H1 (cell line): ENCODE measurements at regions not wholly inside any gene's neighbourhood (a gene's known extent, or its start where the extent isn't known, plus 50 kb on each side); places are given as distances from the start of the nearest gene placed in this dataset.

Experiments used
- CTCF ChIA-PET: fragments of 300-600 bp; sonication (Branson Sonifier 250); formaldehyde crosslinking; loops from one replicate; lab custom pipeline; 2021; ENCODE audit not compliant: partially characterized antibody; lab: Charles Lee
- POLR2A ChIA-PET: fragments of 300-600 bp; sonication (Branson Sonifier 250); formaldehyde crosslinking; loops from one replicate; lab custom pipeline; 2021; ENCODE audit warnings: inconsistent platforms; ENCODE audit not compliant: partially characterized antibody; lab: Charles Lee
- DNase-seq, 2 experiments: peaks; one replicate each; pipeline versions ENCODE4 v3.0.0 to v3.0.0-alpha.2; 2010 to 2022; ENCODE audit warnings: low spot score in 2 of 2, low read depth in 1 of 2, mixed read lengths in 1 of 2
- FAIRE-seq: peaks from 2 replicates; lab custom pipeline; 2011; peaks lifted over from hg19 to GRCh38; lab: Jason Lieb, UNC
- H2AFZ ChIP-seq: 2 replicates; pipeline ENCODE4 v1.8.1; 2012; ENCODE audit warnings: low read length, inconsistent platforms
- H2AK5ac ChIP-seq: 2 replicates; pipeline ENCODE4 v1.6.1; 2013; ENCODE audit warnings: low read depth, low read length
- H2BK120ac ChIP-seq: replicated peaks from 2 replicates; pipeline ENCODE3; 2013; ENCODE audit warnings: low read depth, low read length, inconsistent platforms
- H2BK12ac ChIP-seq: 2 replicates; pipeline ENCODE4 v1.6.1; 2013; ENCODE audit warnings: low read depth, low read length
- H2BK15ac ChIP-seq: 2 replicates; pipeline ENCODE4 v1.6.1; 2013; ENCODE audit warnings: low read length
- H2BK20ac ChIP-seq: 2 replicates; pipeline ENCODE4 v1.6.1; 2013; ENCODE audit warnings: low read length
- H2BK5ac ChIP-seq: 2 replicates; pipeline ENCODE4 v1.6.1; 2013; ENCODE audit warnings: low read depth, low read length
- H3K14ac ChIP-seq: 2 replicates; pipeline ENCODE4 v1.6.1; 2013; ENCODE audit warnings: inconsistent platforms; ENCODE audit not compliant: insufficient read length
- H3K18ac ChIP-seq: 2 replicates; pipeline ENCODE4 v1.6.1; 2013; ENCODE audit warnings: low read length; ENCODE audit errors: extremely low read depth
- H3K23ac ChIP-seq: 2 replicates; pipeline ENCODE4 v1.6.1; 2013; ENCODE audit warnings: inconsistent platforms; ENCODE audit not compliant: insufficient read length
- H3K23me2 ChIP-seq: 2 replicates; pipeline ENCODE4 v1.6.1; 2013; ENCODE audit warnings: low read depth, low read length
- H3K27ac ChIP-seq: 2 replicates; pipeline ENCODE4 v1.6.1; 2011; ENCODE audit warnings: low read depth, low read length, inconsistent platforms
- H3K27me3 ChIP-seq, 4 experiments: replicated peaks in 1 of 4; 1 replicate in 1 of 4; 2 replicates in 3 of 4; pipeline versions ENCODE4 v1.6.1 to v1.8.1; 2011 to 2013; ENCODE audit warnings: low read length in 3 of 4, mild to moderate bottlenecking in 3 of 4, inconsistent platforms in 2 of 4, mixed read lengths in 2 of 4, moderate library complexity in 1 of 4; ENCODE audit not compliant: control insufficient read depth in 3 of 4, insufficient read depth in 3 of 4; ENCODE audit errors: extremely low read depth in 1 of 4
- H3K36me3 ChIP-seq, 4 experiments: 2 replicates each; pipeline versions ENCODE4 v1.6.1 to v1.8.1; 2011 to 2013; ENCODE audit warnings: mild to moderate bottlenecking in 4 of 4, low read length in 3 of 4, moderate library complexity in 2 of 4, control low read depth in 1 of 4, inconsistent platforms in 1 of 4; ENCODE audit not compliant: insufficient read depth in 4 of 4, control insufficient read depth in 2 of 4
- H3K4ac ChIP-seq: replicated peaks from 2 replicates; pipeline ENCODE3; 2013; ENCODE audit warnings: low read length, low read depth, mixed read lengths, inconsistent platforms; ENCODE audit not compliant: insufficient read length
- H3K4me1 ChIP-seq, 4 experiments: replicated peaks in 1 of 4; 1 replicate in 1 of 4; 2 replicates in 3 of 4; pipeline versions ENCODE4 v1.6.1 to v1.8.1; 2011 to 2013; ENCODE audit warnings: low read length in 3 of 4, inconsistent platforms in 2 of 4, mixed read lengths in 1 of 4; ENCODE audit not compliant: insufficient read depth in 4 of 4, control insufficient read depth in 3 of 4
- H3K4me2 ChIP-seq, 2 experiments: 2 replicates each; pipeline versions ENCODE4 v1.6.1 to v1.8.1; 2011 to 2013; ENCODE audit warnings: low read depth in 2 of 2, low read length in 2 of 2, control low read depth in 1 of 2, inconsistent platforms in 1 of 2, mild to moderate bottlenecking in 1 of 2; ENCODE audit not compliant: insufficient read depth in 1 of 2
- H3K4me3 ChIP-seq, 4 experiments: fragments of 200-600, 300-600 bp in 1 of 4; sonication (generic), shearing (Covaris generic), sonication (Bioruptor Twin) in 1 of 4; 2 replicates each; pipeline versions ENCODE4 v1.5.1 to v1.8.1; 2011 to 2016; ENCODE audit warnings: low read length in 4 of 4, low read depth in 3 of 4, control low read depth in 2 of 4, inconsistent platforms in 2 of 4, mild to moderate bottlenecking in 2 of 4, mixed read lengths in 1 of 4, moderate library complexity in 1 of 4; ENCODE audit not compliant: insufficient read depth in 2 of 4; ENCODE audit errors: extremely low read depth in 1 of 4
- H3K56ac ChIP-seq: replicated peaks from 2 replicates; pipeline ENCODE3; 2013; ENCODE audit warnings: low read depth, mild to moderate bottlenecking, mixed read lengths, low read length, inconsistent platforms; ENCODE audit not compliant: insufficient read length
- H3K79me1 ChIP-seq: 2 replicates; pipeline ENCODE4 v1.6.1; 2013; ENCODE audit warnings: low read depth, low read length, control low read depth
- H3K79me2 ChIP-seq, 2 experiments: 2 replicates each; pipeline versions ENCODE4 v1.6.1 to v1.8.1; 2012 to 2013; ENCODE audit warnings: low read length in 2 of 2, mild to moderate bottlenecking in 2 of 2, inconsistent platforms in 1 of 2; ENCODE audit not compliant: insufficient read depth in 2 of 2, control insufficient read depth in 1 of 2
- H3K9ac ChIP-seq, 4 experiments: replicated peaks in 1 of 4; 1 replicate in 1 of 4; 2 replicates in 3 of 4; pipeline versions ENCODE4 v1.6.1 to v1.8.1; 2011 to 2013; ENCODE audit warnings: low read depth in 3 of 4, low read length in 3 of 4, control low read depth in 2 of 4, mild to moderate bottlenecking in 2 of 4, moderate library complexity in 2 of 4, inconsistent platforms in 1 of 4; ENCODE audit errors: extremely low read depth in 1 of 4
- H3K9me3 ChIP-seq, 2 experiments: 2 replicates each; pipeline versions ENCODE4 v1.6.1 to v1.8.1; 2012 to 2013; ENCODE audit warnings: mild to moderate bottlenecking in 2 of 2, moderate library complexity in 2 of 2, control low read depth in 1 of 2, inconsistent platforms in 1 of 2, low read depth in 1 of 2, low read length in 1 of 2, mixed read lengths in 1 of 2; ENCODE audit not compliant: insufficient read depth in 2 of 2
- H4K20me1 ChIP-seq, 2 experiments: replicated peaks in 1 of 2; 2 replicates each; pipeline versions ENCODE3 to v1.8.1; 2011 to 2013; ENCODE audit warnings: inconsistent platforms in 2 of 2, low read length in 2 of 2, mild to moderate bottlenecking in 1 of 2; ENCODE audit not compliant: insufficient read depth in 2 of 2, control insufficient read depth in 1 of 2
- H4K5ac ChIP-seq: 2 replicates; pipeline ENCODE4 v1.6.1; 2013; ENCODE audit warnings: low read length, low read depth, mixed read lengths, inconsistent platforms; ENCODE audit not compliant: insufficient read length
- H4K8ac ChIP-seq: 2 replicates; pipeline ENCODE4 v1.8.0; 2013; ENCODE audit warnings: mild to moderate bottlenecking, moderate library complexity, low read length, inconsistent platforms; ENCODE audit not compliant: insufficient read depth; ENCODE audit errors: extremely low read depth
- H4K91ac ChIP-seq: replicated peaks from 2 replicates; pipeline ENCODE3; 2013; ENCODE audit warnings: low read length, mixed read lengths, inconsistent platforms; ENCODE audit not compliant: insufficient read length
- ASH2L ChIP-seq: fragments of 200-600, 300-600 bp; sonication (generic); IDR thresholded peaks from one replicate; pipeline ENCODE4 v1.7.1; 2017; ENCODE audit warnings: low read length
- BRCA1 ChIP-seq: IDR thresholded peaks from 2 replicates; pipeline ENCODE4 v1.6.1; 2012; ENCODE audit warnings: low read depth, low read length, improper control_type of control experiment
- CEBPB ChIP-seq: IDR thresholded peaks from 2 replicates; pipeline ENCODE4 v1.6.1; 2012; ENCODE audit warnings: low read depth, low read length
- NANOG ChIP-seq: IDR thresholded peaks from 2 replicates; pipeline ENCODE4 v1.6.1; 2011; ENCODE audit warnings: low read length, low read depth, mild to moderate bottlenecking, inconsistent platforms; ENCODE audit not compliant: insufficient read depth, poor library complexity, severe bottlenecking
- RXRA ChIP-seq: IDR thresholded peaks from 2 replicates; pipeline ENCODE4 v1.6.1; 2011; ENCODE audit warnings: low read depth, mild to moderate bottlenecking, low read length, moderate library complexity; ENCODE audit not compliant: insufficient read depth
- SP2 ChIP-seq: IDR thresholded peaks from 2 replicates; pipeline ENCODE4 v1.6.1; 2012; ENCODE audit warnings: mild to moderate bottlenecking, low read length, inconsistent platforms
- WGBS, 2 experiments: shearing (Covaris generic) in 1 of 2; methylation state at CpG; one replicate each; pipeline versions ENCODE4 v1.1.6 to v1.1.7; 2013 to 2015; ENCODE audit warnings: low lambda C conversion rate in 2 of 2, mixed read lengths in 2 of 2, inconsistent platforms in 1 of 2, low coverage in 1 of 2, missing lambda C conversion rate in 1 of 2; ENCODE audit not compliant: insufficient replicate concordance in 2 of 2, insufficient coverage in 1 of 2, insufficient read length in 1 of 2; ENCODE audit errors: extremely low coverage in 1 of 2, missing lambda C conversion rate in 1 of 2; 5-methylcytosine and 5-hydroxymethylcytosine counted together

DNA sequence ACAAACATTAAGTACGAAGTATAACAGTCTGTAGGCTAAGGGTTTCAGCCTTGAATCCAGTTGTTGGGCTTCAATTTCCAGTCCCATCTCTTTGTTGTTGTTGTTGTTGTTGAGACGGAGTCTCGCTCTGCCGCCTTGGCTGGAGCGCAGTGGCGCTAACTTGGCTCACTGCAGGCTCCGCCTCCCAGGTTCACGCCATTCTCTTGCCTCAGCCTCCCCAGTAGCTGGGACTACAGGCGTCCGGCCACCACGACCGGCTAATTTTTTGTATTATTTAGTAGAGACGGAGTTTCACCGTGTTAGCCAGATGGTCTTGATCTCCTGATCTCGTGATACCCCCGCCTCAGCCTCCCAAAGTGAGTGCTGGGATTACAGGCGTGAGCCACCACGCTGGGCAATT is 464.9 kb downstream of the ANKRD7 start:
- Histone ChIP-seq H3K4me1 (no peaks in the 10 kb centered on the region), H2AK5ac (no peak overlapping the region), H2BK120ac (no peak overlapping the region), H3K9me3 (no peaks in the 10 kb centered on the region), H3K79me2 (no peaks in the 10 kb centered on the region), H2BK20ac (no peak overlapping the region), H2AFZ (peak overlapping the region; percentile 76; the same call in 1 of the 2 replicates), H3K23me2 (no peaks in the 10 kb centered on the region; the same call in 1 of the 2 replicates), H3K56ac (no peak overlapping the region), H4K91ac (no peak overlapping the region), H3K4ac (no peak overlapping the region), H4K5ac (no peak overlapping the region), H3K36me3 (no peaks in the 10 kb centered on the region), H4K8ac (no peak overlapping the region), H4K20me1 (no peaks in the 10 kb centered on the region), H2BK5ac (no peak overlapping the region), H3K18ac (no peak overlapping the region), H2BK12ac (no peak overlapping the region), H3K27ac (no peak overlapping the region), H3K23ac (no peak overlapping the region), H2BK15ac (no peak overlapping the region), H3K14ac (no peak overlapping the region), H3K79me1 (no peaks in the 10 kb centered on the region), H3K27me3 (no peaks in the 10 kb centered on the region), H3K4me3 (no peak overlapping the region), H3K4me2 (no peak overlapping the region), H3K9ac (no peak overlapping the region)
- FAIRE-seq = no peak
- CTCF ChIA-PET = no interaction called here
- POLR2A ChIA-PET = no interaction called here
- WGBS, 2 experiments = 96% methylated on average over 18 of the region's 18 CpGs; no CpG with 5 or more reads in 1 of the 2 experiments
- no peak for DNase-seq
- TF ChIP-seq CEBPB (no peak), BRCA1 (no peak), ASH2L (no peak), RXRA (no peak), NANOG (no peak), SP2 (no peak)
